Keratinocyte (primary cell): ENCODE measurements at regions not wholly inside any gene's neighbourhood (a gene's known extent, or its start where the extent isn't known, plus 50 kb on each side); places are given as distances from the start of the nearest gene placed in this dataset.

Source experiments
- DNase-seq: peaks from one replicate; pipeline ENCODE4 v3.0.0-alpha.2; 2011; ENCODE audit warnings: low read depth, missing footprints, low spot score
- FAIRE-seq: peaks from 2 replicates; lab custom pipeline; 2011; peaks lifted over from hg19 to GRCh38; lab: Jason Lieb, UNC
- H2AFZ ChIP-seq: 2 replicates; pipeline ENCODE4 v1.6.0; 2012; ENCODE audit warnings: low read length, control low read depth, inconsistent platforms; ENCODE audit not compliant: control insufficient read depth
- H3K27ac ChIP-seq: 2 replicates; pipeline ENCODE4 v1.5.1; 2011; ENCODE audit warnings: low read length; ENCODE audit not compliant: control insufficient read depth, insufficient read depth
- H3K27me3 ChIP-seq: 3 replicates; pipeline ENCODE4 v1.6.0; 2011; ENCODE audit warnings: low read length; ENCODE audit not compliant: control insufficient read depth, insufficient read depth; ENCODE audit errors: extremely low read depth
- H3K36me3 ChIP-seq, 2 experiments: 2 replicates in 1 of 2; 3 replicates in 1 of 2; pipeline ENCODE4 v1.5.1; 2011; ENCODE audit warnings: low read length in 2 of 2, mild to moderate bottlenecking in 1 of 2; ENCODE audit not compliant: control insufficient read depth in 2 of 2, insufficient read depth in 2 of 2; ENCODE audit errors: extremely low read depth in 1 of 2
- H3K4me1 ChIP-seq: 3 replicates; pipeline ENCODE4 v1.5.1; 2011; ENCODE audit warnings: low read length; ENCODE audit not compliant: control insufficient read depth, insufficient read depth; ENCODE audit errors: extremely low read depth
- H3K4me2 ChIP-seq: 3 replicates; pipeline ENCODE4 v1.6.0; 2011; ENCODE audit warnings: low read depth, low read length; ENCODE audit not compliant: control insufficient read depth, insufficient read depth; ENCODE audit errors: extremely low read depth
- H3K4me3 ChIP-seq, 3 experiments: fragments of 200-600 bp in 1 of 3; sonication (generic) in 1 of 3; 2 replicates in 2 of 3; 3 replicates in 1 of 3; pipeline ENCODE4 v1.5.1; 2011 to 2016; ENCODE audit warnings: low read length in 3 of 3, mild to moderate bottlenecking in 3 of 3, control low read depth in 2 of 3, inconsistent platforms in 1 of 3, low read depth in 1 of 3, mixed read lengths in 1 of 3, mixed run types in 1 of 3, moderate library complexity in 1 of 3; ENCODE audit not compliant: control insufficient read depth in 2 of 3, insufficient read depth in 2 of 3; ENCODE audit errors: extremely low read depth in 1 of 3
- H3K79me2 ChIP-seq: 2 replicates; pipeline ENCODE4 v1.6.0; 2012; ENCODE audit warnings: low read length; ENCODE audit not compliant: control insufficient read depth, insufficient read depth
- H3K9ac ChIP-seq: 3 replicates; pipeline ENCODE4 v1.6.0; 2011; ENCODE audit warnings: low read length; ENCODE audit not compliant: control insufficient read depth, insufficient read depth; ENCODE audit errors: extremely low read depth
- H3K9me1 ChIP-seq: 3 replicates; pipeline ENCODE4 v1.6.0; 2011; ENCODE audit warnings: low read length; ENCODE audit not compliant: control insufficient read depth, insufficient read depth; ENCODE audit errors: extremely low read depth
- H3K9me3 ChIP-seq: 2 replicates; pipeline ENCODE4 v1.5.1; 2012; ENCODE audit warnings: low read depth, low read length; ENCODE audit not compliant: control insufficient read depth
- H4K20me1 ChIP-seq: 3 replicates; pipeline ENCODE4 v1.6.0; 2011; ENCODE audit warnings: low read length; ENCODE audit not compliant: control insufficient read depth, insufficient read depth; ENCODE audit errors: extremely low read depth
- EZH2 ChIP-seq: IDR thresholded peaks from one replicate; pipeline ENCODE4 v1.6.1; 2012; ENCODE audit warnings: inconsistent platforms, mild to moderate bottlenecking, low read length, moderate library complexity
- dilution Hi-C: fragments of 300-500 bp; cut with MboI; formaldehyde crosslinking; loops from one replicate; pipeline ENCODE4 v1.7.0; 2020; ENCODE audit warnings: low sequenced_read_pairs; ENCODE audit not compliant: extremely low pct_ligation_motif_present
- TF ChIP-seq, protein P1 (sequence below), 3 experiments: IDR thresholded peaks in 1 of 3; conservative IDR thresholded peaks in 1 of 3; optimal IDR thresholded peaks in 1 of 3; 2 replicates in 2 of 3; 3 replicates in 1 of 3; pipeline versions ENCODE3 to v1.5.1; 2011; ENCODE audit warnings: low read length in 3 of 3, mild to moderate bottlenecking in 3 of 3, moderate library complexity in 2 of 3, control low read depth in 1 of 3, inconsistent platforms in 1 of 3; ENCODE audit not compliant: insufficient read depth in 2 of 3; ENCODE audit errors: extremely low read depth in 1 of 3

DNA sequence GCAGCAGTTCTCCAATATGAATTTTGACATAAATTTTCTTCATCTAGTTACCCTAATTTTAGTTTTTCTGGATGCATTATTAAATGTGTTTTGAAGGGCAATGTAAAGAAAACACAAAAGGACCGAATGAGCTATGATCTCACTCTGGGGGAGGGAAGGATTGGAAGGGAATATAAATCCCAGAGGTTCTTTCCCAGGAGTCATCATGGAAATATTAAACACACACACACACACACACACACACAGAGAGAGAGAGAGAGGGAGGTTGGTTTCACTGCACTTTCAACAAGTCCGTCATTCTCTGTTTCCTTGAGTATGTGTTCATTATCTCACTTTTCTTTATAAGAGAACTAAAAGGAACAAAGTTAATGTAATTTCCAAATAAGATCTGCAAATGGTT is 70.7 kb upstream of the DCBLD2 start:
- no peaks in the 10 kb centered on the region for H3K27me3 ChIP-seq
- peak overlapping the region; percentile 72 for H3K4me2 ChIP-seq
- H3K9ac ChIP-seq, result peak overlapping the region; percentile 76
- no peaks in the 10 kb centered on the region for H3K36me3 ChIP-seq
- peaks cover 14% of the 10 kb centered on the region for H3K79me2 ChIP-seq
- peaks cover 2% of the 10 kb centered on the region for H3K9me3 ChIP-seq
- dilution Hi-C loops, result no loop called here
- TF ChIP-seq, protein P1, sequence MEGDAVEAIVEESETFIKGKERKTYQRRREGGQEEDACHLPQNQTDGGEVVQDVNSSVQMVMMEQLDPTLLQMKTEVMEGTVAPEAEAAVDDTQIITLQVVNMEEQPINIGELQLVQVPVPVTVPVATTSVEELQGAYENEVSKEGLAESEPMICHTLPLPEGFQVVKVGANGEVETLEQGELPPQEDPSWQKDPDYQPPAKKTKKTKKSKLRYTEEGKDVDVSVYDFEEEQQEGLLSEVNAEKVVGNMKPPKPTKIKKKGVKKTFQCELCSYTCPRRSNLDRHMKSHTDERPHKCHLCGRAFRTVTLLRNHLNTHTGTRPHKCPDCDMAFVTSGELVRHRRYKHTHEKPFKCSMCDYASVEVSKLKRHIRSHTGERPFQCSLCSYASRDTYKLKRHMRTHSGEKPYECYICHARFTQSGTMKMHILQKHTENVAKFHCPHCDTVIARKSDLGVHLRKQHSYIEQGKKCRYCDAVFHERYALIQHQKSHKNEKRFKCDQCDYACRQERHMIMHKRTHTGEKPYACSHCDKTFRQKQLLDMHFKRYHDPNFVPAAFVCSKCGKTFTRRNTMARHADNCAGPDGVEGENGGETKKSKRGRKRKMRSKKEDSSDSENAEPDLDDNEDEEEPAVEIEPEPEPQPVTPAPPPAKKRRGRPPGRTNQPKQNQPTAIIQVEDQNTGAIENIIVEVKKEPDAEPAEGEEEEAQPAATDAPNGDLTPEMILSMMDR (optimal IDR thresholded peaks at IDR 0.05 in 1 of 3, IDR thresholded peaks at IDR 0.05 in 1 of 3, conservative IDR thresholded peaks at IDR 0.05 in 1 of 3; ENCODE audit: extremely low read depth in 1 of 3, insufficient read depth in 2 of 3, low read length in 3 of 3), result no peak
- no peak for TF ChIP-seq EZH2
- H3K9me1 ChIP-seq, result no peaks in the 10 kb centered on the region
- no peaks in the 10 kb centered on the region for H4K20me1 ChIP-seq
- peaks cover 38% of the 10 kb centered on the region for H3K4me1 ChIP-seq
- DNase-seq (no peak), FAIRE-seq (peak; percentile 86)
- no peak overlapping the region for H3K4me3 ChIP-seq
- H2AFZ ChIP-seq, result no peak overlapping the region
- H3K27ac ChIP-seq, result peak overlapping the region; percentile 98

DNA sequence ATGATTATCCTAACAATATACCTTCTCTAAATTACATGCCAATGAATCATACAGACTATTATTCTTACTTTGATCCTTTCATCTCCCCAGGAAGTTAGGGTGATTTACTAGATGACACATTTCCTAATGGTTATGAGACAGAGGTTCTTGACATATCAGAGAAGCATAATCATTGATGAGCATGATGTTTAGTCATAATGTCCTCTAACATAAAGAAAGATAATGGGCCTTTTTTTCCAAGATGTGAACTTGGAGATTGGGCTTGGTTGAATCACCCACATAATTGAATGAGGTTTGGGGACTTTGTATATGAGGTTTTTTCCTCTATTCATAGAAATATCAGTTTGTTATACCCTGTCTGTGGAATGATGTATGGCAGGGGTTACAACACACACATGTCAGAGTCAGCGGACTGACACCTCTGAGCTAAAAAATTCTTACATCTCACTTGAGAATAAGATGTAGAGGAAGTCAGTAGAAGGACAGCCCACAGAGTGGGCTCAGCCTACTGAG is 69.7 kb upstream of the DCBLD2 start:
- Histone ChIP-seq H3K4me1 (peaks cover 47% of the 10 kb centered on the region), H3K9me3 (peaks cover 2% of the 10 kb centered on the region), H3K9me1 (no peaks in the 10 kb centered on the region), H3K36me3 (no peaks in the 10 kb centered on the region), H3K9ac (peak overlapping the region; percentile 76), H4K20me1 (no peaks in the 10 kb centered on the region), H3K27ac (peak overlapping the region; percentile 98), H3K79me2 (peaks cover 16% of the 10 kb centered on the region), H3K27me3 (no peaks in the 10 kb centered on the region), H3K4me2 (peak overlapping the region; percentile 72), H2AFZ (no peak overlapping the region), H3K4me3 (no peak overlapping the region)
- TF ChIP-seq, protein P1 (optimal IDR thresholded peaks at IDR 0.05 in 1 of 3, IDR thresholded peaks at IDR 0.05 in 1 of 3, conservative IDR thresholded peaks at IDR 0.05 in 1 of 3; ENCODE audit: extremely low read depth in 1 of 3, insufficient read depth in 2 of 3, low read length in 3 of 3), result no peak
- DNase-seq, result peak; percentile 95
- dilution Hi-C loops, result no loop called here
- peak; percentile 87 for FAIRE-seq
